Mononuclear cell (primary cell): ENCODE measurements at regions not wholly inside any gene's neighbourhood (a gene's known extent, or its start where the extent isn't known, plus 50 kb on each side); places are given as distances from the start of the nearest gene placed in this dataset.

Experiments
- H3K27me3 ChIP-seq: 2 replicates; pipeline ENCODE4 v1.6.0; 2011; ENCODE audit warnings: low read length, control low read depth; ENCODE audit not compliant: insufficient read depth
- H3K4me1 ChIP-seq: 2 replicates; pipeline ENCODE4 v1.5.1; 2011; ENCODE audit warnings: mild to moderate bottlenecking, low read length, control low read depth; ENCODE audit not compliant: insufficient read depth
- H3K4me3 ChIP-seq: 2 replicates; pipeline ENCODE4 v1.5.1; 2011; ENCODE audit warnings: mild to moderate bottlenecking, low read length, moderate library complexity
- H3K9me3 ChIP-seq: 2 replicates; pipeline ENCODE4 v1.5.1; 2011; ENCODE audit warnings: low read depth, mild to moderate bottlenecking, control low read depth, low read length

GRCh38 chr5:168204165-168204564 is 87.3 kb upstream of the WWC1 start:
- H3K27me3 ChIP-seq = no peaks in the 10 kb centered on the region
- no peak overlapping the region for H3K4me3 ChIP-seq
- H3K4me1 ChIP-seq = no peaks in the 10 kb centered on the region
- H3K9me3 ChIP-seq = no peaks in the 10 kb centered on the region

GRCh38 chr5:168207450-168208029 is 83.9 kb upstream of the WWC1 start:
- no peaks in the 10 kb centered on the region for H3K4me1 ChIP-seq
- no peaks in the 10 kb centered on the region for H3K9me3 ChIP-seq
- H3K27me3 ChIP-seq = no peaks in the 10 kb centered on the region
- H3K4me3 ChIP-seq = no peak overlapping the region

- no peaks in the 10 kb centered on the region for H3K27me3 ChIP-seq
- no peaks in the 10 kb centered on the region for H3K4me1 ChIP-seq
- H3K4me3 ChIP-seq = no peak overlapping the region
- H3K9me3 ChIP-seq = no peaks in the 10 kb centered on the region
Observed at GRCh38 chr5:168209244-168209995, 82.0 kb upstream of the WWC1 start.

- Histone ChIP-seq H3K9me3 (no peaks in the 10 kb centered on the region), H3K27me3 (no peaks in the 10 kb centered on the region), H3K4me3 (no peak overlapping the region), H3K4me1 (no peaks in the 10 kb centered on the region)
Observed at GRCh38 chr5:168209997-168210396, 81.4 kb upstream of the WWC1 start.

- Histone ChIP-seq H3K4me3 (no peak overlapping the region), H3K9me3 (no peaks in the 10 kb centered on the region), H3K27me3 (no peaks in the 10 kb centered on the region), H3K4me1 (no peaks in the 10 kb centered on the region)
Observed at GRCh38 chr5:168211245-168211644, 80.2 kb upstream of the WWC1 start.

GRCh38 chr5:168211936-168212335 is 79.5 kb upstream of the WWC1 start:
- Histone ChIP-seq H3K4me1 (no peaks in the 10 kb centered on the region), H3K4me3 (no peak overlapping the region), H3K27me3 (no peaks in the 10 kb centered on the region), H3K9me3 (no peaks in the 10 kb centered on the region)

- H3K9me3 ChIP-seq = no peaks in the 10 kb centered on the region
- no peaks in the 10 kb centered on the region for H3K4me1 ChIP-seq
- no peak overlapping the region for H3K4me3 ChIP-seq
- H3K27me3 ChIP-seq = no peaks in the 10 kb centered on the region
Observed at GRCh38 chr5:168214071-168214470, 77.4 kb upstream of the WWC1 start.

- H3K4me1 ChIP-seq = no peaks in the 10 kb centered on the region
- H3K4me3 ChIP-seq = no peak overlapping the region
- H3K9me3 ChIP-seq = no peaks in the 10 kb centered on the region
- H3K27me3 ChIP-seq = no peaks in the 10 kb centered on the region
Observed at GRCh38 chr5:168214886-168215285, 76.6 kb upstream of the WWC1 start.

- Histone ChIP-seq H3K27me3 (no peaks in the 10 kb centered on the region), H3K4me1 (no peaks in the 10 kb centered on the region)
Observed at GRCh38 chr5:168215646-168216045, 75.8 kb upstream of the WWC1 start.

GRCh38 chr5:168216989-168217388 is 74.5 kb upstream of the WWC1 start:
- peaks cover 2% of the 10 kb centered on the region for H3K27me3 ChIP-seq
- H3K4me1 ChIP-seq = no peaks in the 10 kb centered on the region
- no peaks in the 10 kb centered on the region for H3K9me3 ChIP-seq
- no peak overlapping the region for H3K4me3 ChIP-seq

More at GRCh38 chr5:168215646-168216045, 75.8 kb upstream of the WWC1 start:
- no peaks in the 10 kb centered on the region for H3K9me3 ChIP-seq
- H3K4me3 ChIP-seq = no peak overlapping the region

- Histone ChIP-seq H3K4me3 (no peak overlapping the region), H3K27me3 (peaks cover 2% of the 10 kb centered on the region), H3K9me3 (no peaks in the 10 kb centered on the region), H3K4me1 (no peaks in the 10 kb centered on the region)
Observed at GRCh38 chr5:168217497-168217896, 73.9 kb upstream of the WWC1 start.

- Histone ChIP-seq H3K9me3 (no peaks in the 10 kb centered on the region), H3K4me1 (no peaks in the 10 kb centered on the region), H3K4me3 (no peak overlapping the region), H3K27me3 (peaks cover 2% of the 10 kb centered on the region)
Observed at GRCh38 chr5:168218746-168219145, 72.7 kb upstream of the WWC1 start.

- Histone ChIP-seq H3K9me3 (no peaks in the 10 kb centered on the region), H3K4me3 (no peak overlapping the region), H3K27me3 (peaks cover 2% of the 10 kb centered on the region), H3K4me1 (no peaks in the 10 kb centered on the region)
Observed at GRCh38 chr5:168219515-168220410, 71.7 kb upstream of the WWC1 start.

GRCh38 chr5:168224085-168224484 is 67.4 kb upstream of the WWC1 start:
- H3K4me3 ChIP-seq = no peak overlapping the region
- peaks cover 2% of the 10 kb centered on the region for H3K27me3 ChIP-seq
- no peaks in the 10 kb centered on the region for H3K9me3 ChIP-seq
- peaks cover 25% of the 10 kb centered on the region for H3K4me1 ChIP-seq

- Histone ChIP-seq H3K27me3 (peaks cover 2% of the 10 kb centered on the region), H3K4me3 (no peak overlapping the region), H3K9me3 (no peaks in the 10 kb centered on the region), H3K4me1 (peaks cover 28% of the 10 kb centered on the region)
Observed at GRCh38 chr5:168226012-168226411, 65.4 kb upstream of the WWC1 start.
